GM18861 (cell line): ENCODE measurements at regions not wholly inside any gene's neighbourhood (a gene's known extent, or its start where the extent isn't known, plus 50 kb on each side); places are given as distances from the start of the nearest gene placed in this dataset.
"Not testable (repeated sequence)": the region's sequence is repeated elsewhere in the genome, so short reads cannot be mapped to it uniquely, and the experiment has no call there.

Experiments used
- ATAC-seq: cut with Tn5 transposase; IDR thresholded peaks from one replicate; pipeline ENCODE4 v1.9.1; 2021; ENCODE audit not compliant: unreplicated experiment

DNA sequence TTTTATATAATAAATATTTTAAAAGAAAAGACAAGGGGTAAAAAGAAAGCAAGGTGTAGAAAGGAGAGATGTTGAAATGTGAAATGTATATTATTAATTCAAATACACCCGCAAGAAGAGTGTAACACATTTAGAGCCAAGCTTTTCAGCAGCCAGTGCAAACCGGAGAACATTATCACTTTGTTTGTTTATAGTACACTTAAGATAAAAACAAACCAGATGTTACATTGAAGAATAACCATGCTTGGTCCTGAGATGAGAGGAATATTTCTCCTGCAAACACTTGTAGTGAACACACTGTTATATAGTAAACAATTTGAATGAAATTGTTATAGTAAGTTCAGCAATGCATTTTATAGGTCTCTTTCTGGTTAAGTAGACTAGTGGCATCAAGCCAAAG lies 1441.5 kb downstream of the OTOL1 start:
- ATAC-seq, result no peak

DNA sequence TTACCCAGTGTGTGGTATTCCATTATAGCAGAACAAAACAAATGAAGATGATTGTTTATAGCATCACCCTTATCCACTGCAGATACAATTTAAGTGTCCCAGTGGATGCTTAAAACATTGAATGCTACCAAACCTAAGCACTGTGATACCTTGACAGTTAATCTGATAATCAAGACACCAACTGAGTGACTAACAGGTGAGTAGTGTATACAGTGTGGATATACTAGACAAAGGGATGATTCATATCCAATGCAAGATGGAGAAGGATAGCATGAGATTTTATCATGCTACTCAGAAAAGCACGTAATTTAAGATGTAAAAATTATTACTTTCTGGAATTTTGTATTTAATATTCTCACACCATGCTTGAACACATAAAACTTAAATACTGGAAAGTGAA lies 1449.0 kb downstream of the OTOL1 start:
- no peak for ATAC-seq

DNA sequence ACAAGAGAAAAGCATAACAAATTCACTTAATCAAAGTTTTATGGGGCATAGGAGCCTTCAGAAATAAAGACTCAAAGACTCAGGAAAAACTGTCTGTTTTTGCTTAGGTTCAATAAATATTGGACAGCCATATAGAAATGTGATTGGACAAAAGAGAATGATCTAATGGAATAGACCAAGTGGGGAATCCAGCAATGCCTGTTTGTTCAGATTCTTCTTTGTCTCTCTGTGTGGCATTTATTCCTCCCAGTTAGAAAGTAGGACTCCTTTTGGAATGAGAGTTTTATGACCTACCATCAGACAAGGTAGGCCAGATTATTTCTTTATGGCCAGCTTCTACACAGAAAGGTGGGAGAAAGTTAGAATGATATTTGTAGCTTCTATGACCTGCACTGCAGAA lies 1460.1 kb downstream of the OTOL1 start:
- no peak for ATAC-seq

DNA sequence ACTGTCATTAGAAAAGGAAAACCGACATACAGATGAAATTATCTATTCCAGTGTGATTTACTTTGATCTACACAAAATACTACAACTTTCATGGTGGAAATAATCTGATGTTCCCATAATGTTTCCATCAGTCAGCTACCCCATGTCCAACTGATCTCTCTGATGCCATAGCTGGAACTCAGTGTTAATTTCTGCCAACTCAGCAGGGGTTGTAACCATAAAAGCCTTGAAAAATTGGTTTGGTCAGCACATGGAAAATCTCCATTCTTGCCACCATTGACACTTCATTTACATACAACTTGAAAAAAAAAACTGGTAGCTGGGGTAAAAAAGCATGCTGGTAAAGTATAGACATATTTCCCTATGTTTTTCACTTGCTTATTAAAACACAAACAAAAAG lies 1463.7 kb downstream of the OTOL1 start:
- no peak for ATAC-seq

DNA sequence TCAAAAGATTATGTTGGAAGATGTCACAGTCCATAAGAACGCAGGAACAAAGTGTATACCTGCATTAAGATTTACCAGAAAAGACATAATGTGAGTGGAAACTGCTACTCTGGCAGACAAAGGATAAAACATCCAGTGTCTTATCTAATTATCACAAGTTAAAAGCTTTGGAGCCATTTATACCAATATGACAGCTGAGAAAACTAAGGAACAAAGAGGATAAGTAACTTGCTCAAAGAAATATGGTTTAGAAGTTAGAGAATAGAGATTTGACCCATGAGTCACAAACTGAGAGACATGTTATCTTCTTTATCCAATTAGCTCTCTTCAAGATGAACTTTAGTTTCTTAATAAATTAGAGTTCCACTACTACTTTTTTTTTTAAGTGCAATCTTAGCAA lies 1473.7 kb downstream of the OTOL1 start:
- no peak for ATAC-seq

DNA sequence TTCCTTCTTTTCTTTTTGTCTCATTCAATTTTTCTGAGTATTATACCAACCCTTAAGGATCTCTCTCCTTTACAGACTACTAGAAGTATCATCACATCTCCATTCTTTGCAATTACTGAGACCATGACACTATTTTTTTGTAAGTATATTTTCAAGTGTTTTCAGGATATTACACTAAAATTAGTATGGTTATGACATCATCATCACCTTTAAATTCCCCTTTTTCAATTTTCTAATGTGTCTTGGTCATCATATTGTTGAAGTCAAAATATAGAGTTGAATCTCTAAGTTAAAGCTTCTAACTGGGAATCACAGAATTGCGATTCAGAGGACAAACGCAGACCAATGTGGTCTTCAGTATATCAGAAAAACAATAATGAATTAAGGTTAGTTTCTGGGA lies 1475.1 kb downstream of the OTOL1 start:
- ATAC-seq, result no peak

DNA sequence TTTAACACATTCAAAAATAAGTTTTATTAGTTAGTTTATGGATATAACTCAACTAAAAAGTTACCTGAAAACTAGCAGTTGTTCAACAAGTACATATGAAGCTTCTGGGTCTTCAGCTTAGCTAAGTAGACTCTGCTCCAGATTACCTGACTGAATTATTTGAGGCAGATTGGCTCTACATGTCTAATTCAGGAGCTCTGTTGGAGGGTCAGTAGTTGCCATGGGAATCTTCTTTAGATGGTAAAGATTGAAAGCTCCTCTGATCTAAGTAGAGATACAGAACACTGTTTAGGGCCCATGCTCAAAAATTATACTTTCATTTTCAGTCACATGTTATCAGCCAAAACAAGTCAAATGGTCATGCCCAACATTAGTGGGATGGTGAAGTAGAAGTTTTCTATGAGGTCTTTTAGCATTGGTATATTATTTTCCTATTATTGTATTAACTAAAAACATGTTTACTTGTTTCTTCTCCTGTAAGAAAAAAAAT lies 1476.9 kb downstream of the OTOL1 start:
- ATAC-seq, result no peak

DNA sequence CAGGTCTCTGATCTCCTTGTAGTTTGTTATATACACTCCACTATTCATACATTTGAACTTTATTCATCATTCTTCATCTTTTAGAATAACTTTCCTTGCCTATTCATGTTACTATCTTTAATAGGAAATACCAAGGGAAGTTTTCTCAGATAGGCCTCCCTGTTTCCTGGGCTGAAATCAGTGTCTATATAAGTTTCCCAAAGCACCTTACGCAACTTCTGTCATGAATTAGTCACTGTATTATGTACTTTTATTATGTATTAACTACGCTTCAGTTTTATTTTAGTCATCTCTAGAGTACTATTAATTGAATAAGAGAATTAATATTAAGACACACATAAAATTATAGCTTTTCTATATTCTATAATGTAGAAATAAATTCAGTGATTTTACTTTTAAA lies 1481.5 kb downstream of the OTOL1 start:
- ATAC-seq, result no peak

DNA sequence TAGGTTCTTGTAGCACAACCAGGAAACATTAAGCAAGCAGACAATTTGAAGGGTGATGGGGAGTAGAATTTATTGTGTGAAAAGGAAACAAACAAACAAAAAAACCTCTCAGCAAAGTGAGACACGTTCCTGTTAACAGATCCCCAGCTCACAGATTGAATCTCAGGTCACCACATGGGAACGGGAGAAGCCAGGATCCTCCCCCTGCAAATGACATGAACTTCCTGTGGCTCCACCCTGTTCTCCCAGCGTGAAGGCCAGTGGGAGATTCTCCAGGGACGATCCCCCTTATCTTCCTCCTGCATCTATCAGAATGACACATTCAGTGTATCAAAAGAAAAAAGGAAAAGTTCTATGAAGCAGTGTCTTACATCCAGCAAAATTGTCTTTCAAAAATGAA lies 1488.1 kb downstream of the OTOL1 start:
- ATAC-seq, result no peak

DNA sequence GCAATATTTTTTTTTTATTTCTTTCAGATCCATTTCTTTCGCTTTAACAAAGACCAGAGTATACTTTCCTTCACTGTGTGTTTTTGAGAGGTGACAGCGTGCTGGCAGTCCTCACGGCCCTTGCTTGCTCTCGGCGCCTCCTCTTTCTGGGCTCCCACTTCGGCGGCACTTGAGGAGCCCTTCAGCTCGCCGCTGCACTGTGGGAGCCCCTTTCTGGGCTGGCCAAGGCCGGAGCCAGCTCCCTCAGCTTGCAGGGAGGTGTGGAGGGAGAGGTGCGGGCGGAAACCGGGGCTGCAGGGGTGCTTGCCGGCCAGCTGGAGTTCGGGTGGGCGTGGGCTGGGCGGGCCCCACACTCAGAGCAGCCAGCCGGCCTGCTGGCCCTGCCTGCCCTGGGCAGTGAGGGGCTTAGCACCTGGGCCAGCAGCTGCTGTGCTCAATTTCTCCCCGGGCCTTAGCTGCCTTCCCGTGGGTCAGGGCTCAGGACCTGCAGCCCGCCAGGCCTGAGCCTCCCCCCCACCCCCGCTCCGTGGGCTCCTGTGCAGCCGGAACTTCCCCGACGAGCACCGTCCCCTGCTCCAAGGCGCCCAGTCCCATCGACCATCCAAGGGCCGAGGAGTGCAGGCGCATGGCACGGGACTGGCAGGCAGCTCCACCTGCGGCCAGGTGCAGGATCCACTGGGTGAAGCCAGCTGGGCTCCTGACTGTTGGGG lies 1490.6 kb downstream of the OTOL1 start:
- not testable (repeated sequence) for ATAC-seq

DNA sequence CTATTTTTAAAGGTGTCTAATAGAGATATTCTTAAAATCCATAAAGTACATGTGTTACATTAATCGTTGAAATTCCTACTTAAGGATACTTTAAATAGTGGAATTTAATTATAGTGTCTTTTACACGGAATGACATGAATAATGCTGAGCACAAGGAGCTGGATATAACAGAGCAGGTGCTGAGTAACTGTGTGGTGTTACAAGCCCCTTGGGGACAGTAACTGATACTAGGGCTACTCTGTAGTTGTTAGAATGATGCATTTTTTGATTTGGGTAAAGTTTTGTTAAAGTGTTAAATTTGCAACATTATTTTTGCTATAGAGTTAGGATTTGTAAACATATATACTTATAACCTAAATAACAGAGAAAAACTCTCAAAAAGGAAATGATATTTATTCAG lies 1496.1 kb downstream of the OTOL1 start:
- ATAC-seq, result no peak

DNA sequence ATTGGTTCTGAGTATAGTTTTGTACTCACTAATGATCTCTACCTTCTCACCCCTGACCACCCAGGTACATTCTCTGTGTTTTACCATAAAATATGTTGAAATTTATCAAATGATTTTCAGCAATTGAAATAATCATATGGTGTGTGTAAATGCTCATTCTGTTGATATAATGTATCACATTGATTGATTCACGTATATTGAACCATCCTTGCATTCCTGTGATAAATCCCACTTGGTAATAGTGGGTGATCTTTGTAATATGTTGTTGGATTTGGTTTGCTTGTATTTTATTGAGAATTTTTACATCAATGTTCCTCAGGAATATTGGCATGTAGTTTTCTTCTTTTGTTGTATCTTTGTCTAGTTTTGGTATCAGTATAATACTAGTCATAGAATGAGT lies 1497.6 kb downstream of the OTOL1 start:
- ATAC-seq, result no peak

DNA sequence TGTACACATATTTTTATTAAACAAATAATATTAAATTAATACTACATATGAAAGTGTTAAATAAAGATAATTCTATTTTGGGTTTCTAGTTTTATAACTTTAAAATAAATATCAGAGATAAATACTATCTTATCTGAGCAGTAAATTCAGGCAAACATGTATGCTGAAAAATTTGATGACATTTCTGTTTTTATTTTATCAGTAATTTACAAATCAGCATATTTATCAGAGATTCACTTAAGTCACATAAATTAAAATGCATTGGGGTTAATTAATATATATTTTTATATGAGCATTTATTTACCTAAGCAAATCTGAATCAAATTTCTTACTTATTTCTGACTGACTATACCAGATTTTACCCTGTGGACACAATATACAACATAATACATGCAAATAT lies 1499.8 kb downstream of the OTOL1 start:
- ATAC-seq, result no peak

DNA sequence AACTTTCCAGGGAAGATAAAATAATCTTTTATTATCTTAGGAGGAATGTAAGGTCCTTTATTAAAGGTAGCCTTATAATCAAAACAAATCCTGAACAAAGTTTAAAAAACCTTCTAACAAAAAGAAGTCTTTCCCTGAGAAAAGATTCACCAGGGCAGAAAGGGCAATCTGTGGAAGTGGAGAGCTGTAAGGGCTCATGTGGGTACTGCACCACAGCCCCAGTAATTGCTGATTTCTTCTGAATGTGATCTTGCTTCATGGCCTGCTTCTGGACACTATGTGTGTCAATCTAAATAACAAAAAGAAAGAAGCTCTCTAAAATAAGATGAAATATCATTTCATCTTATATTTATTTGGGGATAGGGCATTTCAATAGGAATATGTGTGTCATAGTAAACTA lies 1501.6 kb downstream of the OTOL1 start:
- no peak for ATAC-seq

DNA sequence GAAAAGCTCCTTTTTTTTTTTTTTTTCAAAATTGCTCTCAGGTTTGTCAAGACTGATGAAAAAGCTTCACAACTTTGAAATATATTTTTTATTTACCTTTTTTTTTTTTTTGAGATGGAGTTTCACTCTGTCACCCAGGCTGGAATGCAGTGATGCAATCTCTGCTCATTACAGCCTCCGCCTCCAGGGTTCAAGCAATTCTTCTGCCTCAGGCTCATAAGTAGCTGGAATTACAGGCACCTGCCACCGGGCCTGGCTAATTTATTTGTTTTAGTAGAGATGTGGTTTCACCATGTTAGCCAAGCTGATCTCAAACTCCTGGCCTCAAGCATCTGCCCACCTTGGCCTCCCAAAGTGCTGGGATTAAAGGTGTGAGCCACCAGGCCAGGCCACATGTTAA lies 1515.0 kb downstream of the OTOL1 start:
- ATAC-seq, result no peak

DNA sequence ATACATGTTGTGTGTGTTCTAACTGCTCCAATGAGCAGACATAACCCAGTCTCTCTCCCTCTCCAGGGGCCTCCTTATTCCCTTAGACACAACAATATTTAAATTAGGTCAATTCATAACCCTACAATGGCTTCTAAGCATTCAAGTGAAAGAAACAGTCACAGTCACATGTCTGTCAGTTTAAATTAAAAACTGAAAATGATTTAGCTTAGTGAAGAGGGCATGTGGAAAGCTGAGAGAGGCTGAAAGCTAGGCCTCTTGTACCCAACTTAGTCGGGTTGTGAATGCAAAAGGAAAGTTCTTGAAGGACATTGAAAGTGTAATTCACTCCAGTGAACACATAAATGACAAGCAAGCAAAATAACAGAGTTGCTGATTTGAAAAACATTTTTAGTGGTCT lies 1519.6 kb downstream of the OTOL1 start:
- no peak for ATAC-seq

DNA sequence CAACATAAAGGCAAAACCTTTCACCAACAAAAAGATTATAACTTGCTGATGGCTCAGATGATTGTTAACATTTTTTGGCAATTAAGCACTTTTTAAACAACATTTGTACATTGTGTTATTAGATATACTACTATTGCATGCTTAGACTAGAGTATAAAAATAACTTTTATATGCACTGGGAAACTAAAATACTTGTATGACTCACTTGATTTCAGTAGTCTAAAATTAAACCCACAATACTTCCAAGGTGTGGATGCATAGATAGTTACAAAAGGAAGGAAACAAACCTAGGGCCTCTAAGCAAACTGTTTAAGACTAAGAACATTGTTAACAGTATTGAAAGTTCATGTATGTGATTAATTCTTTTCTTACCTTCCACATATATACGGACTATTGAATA lies 1521.5 kb downstream of the OTOL1 start:
- no peak for ATAC-seq

DNA sequence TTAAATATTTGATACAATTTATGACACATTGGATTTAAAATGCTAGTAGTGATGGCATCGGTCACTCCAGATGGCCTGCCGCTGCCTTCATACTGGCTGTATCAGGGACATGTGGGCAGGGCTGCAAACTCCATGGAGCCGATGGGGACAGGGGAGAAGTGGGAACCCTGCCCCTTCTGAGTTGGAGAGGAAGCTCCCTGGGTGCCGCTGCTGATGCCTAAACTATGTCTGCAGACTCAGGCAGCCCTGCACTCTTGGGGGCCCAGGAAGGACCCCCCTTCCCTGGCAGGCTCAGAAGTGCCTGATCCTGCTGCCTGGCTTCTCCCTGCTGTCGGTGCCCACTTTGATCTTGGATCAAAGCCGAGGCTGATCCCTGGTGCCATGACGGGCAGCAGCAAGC lies 1522.1 kb downstream of the OTOL1 start:
- ATAC-seq, result no peak

DNA sequence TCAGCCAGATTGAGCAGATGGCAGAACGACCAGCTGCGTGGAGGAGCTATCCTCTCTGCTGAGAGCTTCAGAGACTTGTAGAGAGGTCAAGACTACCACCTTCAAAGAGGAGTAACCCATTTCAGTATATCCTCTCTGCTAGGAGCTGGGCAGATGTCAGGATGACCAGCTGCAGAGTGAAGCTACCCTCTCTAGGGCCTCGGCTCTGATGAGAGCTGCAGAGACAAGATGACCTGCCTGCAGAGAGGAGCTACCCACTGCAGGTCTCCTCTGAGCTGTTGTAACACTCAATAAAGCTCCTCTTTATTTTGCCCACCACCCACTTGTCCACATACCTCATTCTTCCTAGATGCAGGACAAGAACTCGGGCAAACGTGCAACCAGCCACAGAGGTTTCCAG lies 1522.7 kb downstream of the OTOL1 start:
- ATAC-seq, result no peak

DNA sequence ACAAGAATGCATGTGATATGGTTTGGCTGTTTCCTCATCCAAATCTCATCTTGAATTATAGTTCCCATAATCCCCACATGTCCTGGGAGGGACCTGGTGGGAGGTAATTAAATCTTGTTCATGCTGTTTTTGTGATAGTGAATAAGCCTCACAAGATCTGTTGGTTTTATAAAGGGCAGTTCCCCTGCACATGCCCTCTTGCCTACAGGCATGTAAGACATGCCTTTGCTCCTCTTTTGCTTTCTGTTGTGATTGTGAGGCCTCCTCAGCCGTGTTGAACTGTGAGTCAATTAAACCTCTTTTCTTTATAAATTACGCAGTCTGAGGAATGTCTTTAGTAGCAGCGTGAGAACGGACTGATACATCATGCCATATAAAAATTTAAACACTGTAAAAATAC lies 1537.0 kb downstream of the OTOL1 start:
- no peak for ATAC-seq

DNA sequence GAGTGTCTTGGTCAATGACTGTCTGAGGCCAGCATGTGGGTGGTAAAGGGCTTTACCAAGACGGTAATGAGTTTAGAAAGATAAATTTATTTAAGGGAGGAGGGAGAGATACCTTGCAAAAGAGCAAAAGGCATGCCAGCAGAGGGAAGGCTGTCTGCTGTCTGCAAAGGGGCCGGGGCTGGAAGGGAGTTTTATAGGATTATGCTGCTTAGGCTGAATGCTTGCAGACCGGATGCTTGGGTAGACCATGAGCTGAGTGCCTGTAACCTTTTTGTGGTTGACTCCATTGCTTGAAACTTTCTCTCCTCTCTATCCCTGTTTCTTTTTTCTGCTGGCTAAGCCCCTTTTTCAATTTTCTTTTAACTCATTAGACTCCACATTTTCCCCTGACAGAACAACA lies 1543.0 kb downstream of the OTOL1 start:
- no peak for ATAC-seq

DNA sequence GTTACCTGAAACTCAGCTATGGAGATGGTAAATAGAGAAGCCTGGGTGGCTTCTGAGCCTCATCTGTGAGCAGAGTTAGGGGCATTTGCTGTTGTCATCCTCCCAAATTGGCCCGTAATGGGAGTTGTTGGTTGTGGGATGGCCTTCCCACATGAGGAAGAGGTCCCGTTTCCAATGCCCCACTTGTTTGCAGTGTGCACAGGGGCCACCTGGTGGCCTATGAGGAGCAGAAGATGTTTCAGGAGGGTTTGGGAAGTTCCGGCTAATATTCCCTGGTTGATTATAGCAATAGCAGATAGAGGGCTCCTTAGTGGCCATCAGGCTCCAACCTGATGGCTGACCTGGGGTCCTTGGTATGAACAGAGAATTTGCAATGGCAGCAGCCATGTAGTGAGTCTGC lies 1546.5 kb downstream of the OTOL1 start:
- ATAC-seq, result no peak

DNA sequence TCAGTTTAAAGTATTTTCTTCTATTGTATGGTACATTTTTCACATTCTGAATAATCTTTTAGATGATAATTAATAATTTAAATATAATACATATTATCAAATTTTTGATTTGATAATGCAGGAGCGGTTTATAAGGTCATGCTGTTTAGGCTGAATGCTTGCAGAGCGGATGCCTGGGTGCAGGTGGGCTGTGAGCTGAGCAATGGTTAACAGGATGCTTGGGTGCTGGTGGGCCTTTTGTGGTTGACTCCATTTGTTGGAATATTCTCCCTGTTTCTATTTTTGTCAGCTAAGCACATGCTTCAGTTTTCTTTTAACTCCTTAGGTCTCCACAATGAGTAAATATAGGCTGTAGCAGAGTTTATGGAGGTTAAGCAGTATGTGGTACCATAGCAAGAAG lies 1549.3 kb downstream of the OTOL1 start:
- no peak for ATAC-seq
